Skeletal muscle satellite cell (primary cell): ENCODE measurements at regions not wholly inside any gene's neighbourhood (a gene's known extent, or its start where the extent isn't known, plus 50 kb on each side); places are given as distances from the start of the nearest gene placed in this dataset.

Experiments
- H3K27me3 ChIP-seq: 2 replicates; pipeline ENCODE4 v1.7.0; 2013; ENCODE audit warnings: low read length; ENCODE audit not compliant: control insufficient read depth, insufficient read depth
- H3K36me3 ChIP-seq: 2 replicates; pipeline ENCODE4 v1.7.0; 2013; ENCODE audit warnings: mild to moderate bottlenecking, control low read depth, low read length; ENCODE audit not compliant: insufficient read depth
- H3K4me1 ChIP-seq: 2 replicates; pipeline ENCODE4 v1.7.0; 2013; ENCODE audit warnings: low read length; ENCODE audit not compliant: control insufficient read depth, insufficient read depth
- H3K4me2 ChIP-seq: 2 replicates; pipeline ENCODE4 v1.7.0; 2013; ENCODE audit warnings: mild to moderate bottlenecking, low read length
- H3K4me3 ChIP-seq: 2 replicates; pipeline ENCODE4 v1.7.0; 2013; ENCODE audit warnings: low read length
- H3K9ac ChIP-seq: 2 replicates; pipeline ENCODE4 v1.7.0; 2013; ENCODE audit warnings: mild to moderate bottlenecking, low read depth, low read length, moderate library complexity
- H3K9me3 ChIP-seq: replicated peaks from 2 replicates; pipeline ENCODE4 v1.7.0; 2013; ENCODE audit warnings: mild to moderate bottlenecking, control low read depth, low read length

DNA sequence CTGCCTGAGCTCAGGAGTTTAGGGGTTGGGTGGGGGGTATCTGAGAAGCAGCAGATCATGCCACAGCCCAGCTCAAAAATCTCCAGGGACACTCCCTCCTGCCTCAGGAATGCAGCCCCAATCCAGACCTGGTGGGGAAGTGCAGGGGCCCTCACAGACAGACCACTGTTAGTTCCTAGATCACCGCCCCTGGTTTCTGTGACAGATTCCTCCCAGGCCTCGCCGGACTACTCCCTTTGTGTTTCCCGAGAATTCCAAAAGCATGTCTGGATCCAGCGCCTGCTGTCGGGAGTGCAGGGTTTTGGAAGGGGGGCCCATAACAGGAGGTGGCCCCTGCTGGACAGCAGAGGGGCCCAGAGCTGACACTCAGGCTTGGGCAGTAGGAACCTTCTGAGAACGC is 74.5 kb downstream of the CTSL start:
- Histone ChIP-seq H3K27me3 (peaks cover 27% of the 10 kb centered on the region), H3K4me1 (no peaks in the 10 kb centered on the region), H3K36me3 (no peaks in the 10 kb centered on the region), H3K9ac (no peak overlapping the region), H3K4me3 (no peak overlapping the region), H3K4me2 (no peak overlapping the region), H3K9me3 (no peaks in the 10 kb centered on the region)

DNA sequence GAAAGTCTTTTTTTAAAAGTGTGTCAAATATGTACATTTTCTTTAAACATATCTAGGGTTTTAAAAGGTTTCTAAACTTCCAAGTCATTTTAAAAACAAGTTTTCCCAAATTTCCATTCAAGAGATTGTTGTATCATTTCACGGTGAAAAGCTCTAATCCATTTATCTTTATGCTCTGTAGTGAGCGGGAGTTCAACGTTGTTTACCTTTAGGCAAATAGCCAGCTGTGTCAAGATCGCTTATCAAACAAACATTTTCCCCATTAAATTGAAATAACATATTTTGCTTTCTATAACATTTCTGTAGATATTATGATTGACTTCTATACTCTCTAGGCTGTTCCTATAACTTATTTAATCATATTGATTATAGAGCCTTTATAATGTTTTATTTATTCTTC is 75.1 kb downstream of the CTSL start:
- no peak overlapping the region for H3K4me3 ChIP-seq
- H3K4me1 ChIP-seq: no peaks in the 10 kb centered on the region
- no peak overlapping the region for H3K9ac ChIP-seq
- H3K27me3 ChIP-seq: peaks cover 32% of the 10 kb centered on the region
- no peaks in the 10 kb centered on the region for H3K36me3 ChIP-seq
- H3K4me2 ChIP-seq: no peak overlapping the region
- no peaks in the 10 kb centered on the region for H3K9me3 ChIP-seq

DNA sequence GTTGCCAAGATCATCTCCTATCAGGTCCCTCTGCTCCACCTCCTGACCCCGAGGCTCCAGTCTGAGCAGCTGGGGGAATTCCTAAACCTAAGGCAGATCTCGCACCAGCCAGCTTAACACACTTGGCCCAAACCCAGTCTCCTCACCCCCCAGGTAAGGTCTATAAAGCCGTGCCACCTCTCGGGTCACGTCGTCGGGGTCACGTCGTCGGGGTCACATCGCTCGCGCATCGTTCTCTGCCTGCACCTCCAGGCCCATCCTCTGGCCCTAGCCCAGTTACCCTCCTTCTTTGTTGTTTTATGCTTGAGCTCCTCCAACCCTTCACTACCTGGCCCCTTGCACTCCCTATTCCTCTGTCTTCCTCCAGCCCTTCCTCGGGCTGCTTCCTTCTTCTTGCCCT is 77.2 kb downstream of the CTSL start:
- Histone ChIP-seq H3K9me3 (no peaks in the 10 kb centered on the region), H3K36me3 (no peaks in the 10 kb centered on the region), H3K4me2 (no peak overlapping the region), H3K27me3 (peaks cover 39% of the 10 kb centered on the region), H3K9ac (no peak overlapping the region), H3K4me1 (no peaks in the 10 kb centered on the region), H3K4me3 (no peak overlapping the region)

DNA sequence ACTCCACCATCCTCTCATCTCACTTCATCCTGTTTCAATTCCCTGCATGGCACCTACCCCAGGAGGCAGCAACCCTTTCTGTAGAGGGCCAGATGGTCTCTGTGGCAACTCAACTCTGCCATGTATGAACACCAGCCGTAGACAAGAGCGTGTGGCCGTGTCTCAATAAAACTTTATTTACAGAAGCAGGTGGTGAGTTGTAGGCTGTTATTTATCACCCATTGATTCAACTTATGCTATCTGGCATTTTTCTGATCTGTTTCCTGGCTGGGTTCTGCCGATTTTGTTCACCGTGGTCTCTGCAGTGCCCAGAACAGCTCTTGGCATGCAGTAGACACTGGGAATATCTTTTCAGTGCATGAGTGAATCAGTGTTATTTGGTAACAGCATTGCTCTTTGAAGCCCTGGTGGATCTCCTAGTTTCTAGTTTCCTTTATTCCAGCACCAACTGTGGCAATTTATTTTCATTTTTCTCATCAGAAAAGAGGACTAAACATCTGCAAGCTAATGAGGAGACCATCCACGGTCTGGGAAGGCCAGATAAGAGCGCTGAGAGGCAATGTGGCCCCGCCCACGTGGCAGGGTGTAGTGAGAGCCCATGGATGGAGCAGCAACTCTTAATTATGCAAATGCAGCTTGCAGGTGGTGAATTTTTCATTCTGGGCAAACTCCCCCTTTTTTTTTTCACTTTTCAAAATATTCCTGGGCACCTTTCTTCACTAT is 77.9 kb downstream of the CTSL start:
- H3K27me3 ChIP-seq: peaks cover 39% of the 10 kb centered on the region
- H3K4me3 ChIP-seq: no peak overlapping the region

DNA sequence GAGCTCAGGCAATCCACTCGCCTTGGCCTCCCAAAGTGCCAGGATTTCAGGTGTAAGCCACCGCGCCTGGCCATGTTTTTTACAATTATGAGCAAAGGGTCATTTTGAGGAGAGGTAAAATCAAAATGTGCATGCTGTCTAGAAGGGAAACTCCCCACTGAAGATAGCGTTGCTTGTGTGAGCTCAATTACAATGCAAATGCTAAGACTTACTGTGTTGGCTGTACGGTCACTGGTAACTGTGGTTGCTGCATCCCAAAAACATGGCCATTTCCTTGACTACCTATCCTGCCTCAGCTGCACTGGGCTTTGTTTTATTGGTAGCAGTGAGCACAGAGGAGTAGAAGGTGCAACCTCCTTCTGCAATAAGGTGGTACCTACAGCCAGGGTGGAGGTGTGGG is 77.4 kb upstream of the SPATA31E1 start:
- Histone ChIP-seq H3K4me2 (no peak overlapping the region), H3K9me3 (no peaks in the 10 kb centered on the region), H3K4me1 (no peaks in the 10 kb centered on the region), H3K36me3 (no peaks in the 10 kb centered on the region), H3K27me3 (peaks cover 38% of the 10 kb centered on the region), H3K4me3 (no peak overlapping the region), H3K9ac (no peak overlapping the region)

More for the DNA sequence above, 77.9 kb downstream of the CTSL start:
- Histone ChIP-seq H3K36me3 (no peaks in the 10 kb centered on the region), H3K4me2 (no peak overlapping the region), H3K9me3 (no peaks in the 10 kb centered on the region), H3K4me1 (no peaks in the 10 kb centered on the region), H3K9ac (no peak overlapping the region)

DNA sequence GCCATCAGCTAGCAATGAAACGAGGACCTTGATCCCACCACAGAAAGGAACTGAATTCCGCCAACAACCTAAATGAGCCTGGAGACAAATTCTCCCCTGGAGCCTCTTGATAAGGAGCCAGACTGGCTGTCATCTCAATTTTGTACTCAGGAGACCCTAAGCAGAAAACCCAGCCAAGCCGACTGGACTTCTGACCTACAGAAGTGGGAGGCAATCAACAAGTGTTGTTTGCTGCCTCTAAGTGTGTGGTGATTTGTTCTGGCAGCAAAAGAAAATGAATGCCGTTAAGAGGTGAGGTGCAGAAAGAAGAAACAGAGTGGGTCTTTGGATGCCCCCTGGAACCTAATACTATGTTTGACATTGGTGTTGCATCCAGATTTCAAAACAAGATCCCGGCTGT is 72.7 kb upstream of the SPATA31E1 start:
- Histone ChIP-seq H3K36me3 (no peaks in the 10 kb centered on the region), H3K4me3 (no peak overlapping the region), H3K9ac (no peak overlapping the region), H3K27me3 (peaks cover 15% of the 10 kb centered on the region), H3K4me2 (no peak overlapping the region), H3K4me1 (peaks cover 13% of the 10 kb centered on the region), H3K9me3 (no peaks in the 10 kb centered on the region)

DNA sequence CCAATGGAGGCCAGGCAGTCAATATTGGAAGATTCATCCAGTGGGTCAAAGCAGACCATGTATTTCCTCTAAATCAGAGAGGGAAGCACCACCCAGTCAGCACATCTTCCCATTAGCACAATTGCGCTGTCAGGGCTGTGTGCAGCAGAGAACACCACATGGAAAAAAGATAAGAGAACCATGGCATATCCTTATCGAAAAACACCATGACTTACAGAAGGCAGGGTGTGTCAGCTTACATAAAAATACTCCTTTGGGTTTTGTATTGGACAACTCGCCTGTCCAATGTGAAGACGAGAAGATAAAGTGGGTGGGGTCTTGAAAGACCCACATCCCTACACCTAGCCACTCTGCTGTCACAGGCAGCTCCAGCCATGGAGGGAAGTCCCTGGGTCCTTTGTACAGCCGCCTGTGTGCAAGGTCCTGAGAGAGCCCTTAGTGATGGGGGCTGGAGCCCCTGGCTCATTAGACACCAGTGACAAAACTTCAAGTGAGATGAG is 71.9 kb upstream of the SPATA31E1 start:
- H3K4me3 ChIP-seq: no peak overlapping the region
- no peak overlapping the region for H3K4me2 ChIP-seq
- H3K36me3 ChIP-seq: no peaks in the 10 kb centered on the region
- peaks cover 13% of the 10 kb centered on the region for H3K4me1 ChIP-seq
- H3K27me3 ChIP-seq: peaks cover 8% of the 10 kb centered on the region
- no peaks in the 10 kb centered on the region for H3K9me3 ChIP-seq
- no peak overlapping the region for H3K9ac ChIP-seq

DNA sequence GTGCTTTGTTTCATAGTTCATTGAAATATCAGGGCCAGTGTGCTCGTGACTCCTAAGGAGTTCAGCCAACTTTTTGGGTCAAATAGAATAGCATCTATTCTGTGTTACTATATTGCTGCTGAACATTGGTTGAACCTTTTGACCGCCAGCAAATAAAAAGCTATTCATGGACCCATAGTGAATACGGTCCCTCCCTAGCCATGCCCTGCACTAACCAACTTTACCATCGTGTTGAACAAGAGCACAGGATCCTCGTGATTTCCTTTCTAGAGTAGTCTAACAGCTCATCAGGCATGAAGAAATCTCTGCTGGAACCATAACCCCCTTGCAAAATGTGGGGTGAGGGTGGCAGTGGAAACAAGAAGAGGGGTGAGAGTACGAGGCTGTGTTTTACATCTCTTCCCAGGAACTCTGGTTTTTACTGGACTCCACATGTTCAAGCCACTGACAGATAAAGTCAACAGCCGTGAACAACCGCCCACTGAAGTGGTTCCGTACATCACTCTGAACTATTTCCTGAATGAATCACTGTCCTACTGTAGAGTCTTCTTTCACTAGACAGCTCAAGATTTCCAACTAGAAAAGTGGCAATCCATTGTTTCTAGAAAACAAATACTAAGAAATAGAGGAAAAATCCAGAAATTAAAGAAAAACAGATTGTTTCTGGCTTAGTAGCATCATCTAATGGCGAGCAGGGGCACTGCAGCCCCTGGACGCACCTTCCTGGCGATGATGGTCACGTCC is 70.1 kb upstream of the SPATA31E1 start:
- Histone ChIP-seq H3K9me3 (no peaks in the 10 kb centered on the region), H3K4me3 (no peak overlapping the region), H3K27me3 (no peaks in the 10 kb centered on the region), H3K4me1 (peaks cover 13% of the 10 kb centered on the region), H3K9ac (no peak overlapping the region), H3K36me3 (no peaks in the 10 kb centered on the region), H3K4me2 (peak overlapping the region; percentile 52)

DNA sequence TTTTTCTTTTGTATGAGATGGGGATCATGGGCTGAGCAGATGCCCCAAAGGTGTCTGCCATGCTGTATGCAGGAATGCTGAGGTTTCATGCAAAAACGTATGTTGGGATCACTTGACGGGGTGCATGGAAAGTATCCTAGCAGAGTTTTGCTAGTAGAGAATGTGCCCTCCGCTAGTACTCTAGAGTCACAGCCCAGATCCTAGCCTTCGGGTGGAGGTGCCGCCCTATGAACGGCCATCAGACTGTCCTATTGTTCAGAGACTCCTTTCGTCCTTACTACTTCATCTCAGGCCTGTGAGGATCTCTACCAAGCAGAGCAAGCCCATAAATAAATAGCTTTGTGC is 69.6 kb upstream of the SPATA31E1 start:
- Histone ChIP-seq H3K4me1 (peaks cover 13% of the 10 kb centered on the region), H3K4me3 (no peak overlapping the region), H3K27me3 (no peaks in the 10 kb centered on the region), H3K36me3 (no peaks in the 10 kb centered on the region), H3K9ac (no peak overlapping the region), H3K4me2 (peak overlapping the region; percentile 52), H3K9me3 (no peaks in the 10 kb centered on the region)

DNA sequence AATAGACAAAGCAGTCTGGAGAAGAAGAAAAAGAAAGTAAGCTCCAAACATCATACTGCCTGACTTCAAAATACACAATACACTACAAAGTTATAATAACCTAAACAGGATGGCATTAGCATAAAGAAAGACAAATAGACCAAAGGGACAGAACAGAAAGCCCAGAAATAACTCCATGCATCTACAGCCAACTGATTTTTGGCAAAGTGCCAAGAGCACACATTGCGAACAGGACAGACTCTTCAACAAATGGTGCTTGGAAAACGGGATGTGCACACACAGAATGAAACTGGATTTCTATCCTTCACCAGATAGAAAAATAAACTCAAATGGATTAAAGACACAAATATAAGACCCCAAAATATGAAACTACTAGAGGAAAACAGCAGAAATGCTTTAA is 66.6 kb upstream of the SPATA31E1 start:
- Histone ChIP-seq H3K27me3 (no peaks in the 10 kb centered on the region), H3K4me1 (peaks cover 13% of the 10 kb centered on the region), H3K9me3 (no peaks in the 10 kb centered on the region), H3K4me3 (no peak overlapping the region), H3K9ac (no peak overlapping the region), H3K36me3 (no peaks in the 10 kb centered on the region), H3K4me2 (no peak overlapping the region)

DNA sequence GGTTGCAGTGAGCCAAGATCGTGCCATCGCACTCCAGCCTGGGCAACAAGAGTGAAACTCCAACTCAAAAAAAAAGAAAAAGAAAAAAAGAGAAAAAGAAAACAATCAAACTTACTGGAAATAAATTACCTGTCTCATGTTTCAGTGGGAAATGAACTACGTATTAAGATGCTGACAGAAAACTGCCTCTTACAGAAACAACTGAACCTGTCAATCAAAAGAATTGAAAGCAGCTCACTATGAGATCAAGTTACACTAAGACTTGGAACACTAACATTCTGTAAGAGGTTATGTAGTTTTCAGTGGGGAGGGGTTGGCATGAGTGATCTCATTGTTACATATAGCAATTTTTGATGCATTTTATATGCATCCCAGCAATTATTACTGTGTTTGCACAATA is 64.4 kb upstream of the SPATA31E1 start:
- H3K36me3 ChIP-seq: no peaks in the 10 kb centered on the region
- H3K9me3 ChIP-seq: no peaks in the 10 kb centered on the region
- H3K9ac ChIP-seq: no peak overlapping the region
- H3K4me1 ChIP-seq: peaks cover under 1% of the 10 kb centered on the region
- H3K4me3 ChIP-seq: no peak overlapping the region
- H3K4me2 ChIP-seq: no peak overlapping the region
- H3K27me3 ChIP-seq: no peaks in the 10 kb centered on the region
